DND-41 (cell line): ENCODE measurements at regions not wholly inside any gene's neighbourhood (a gene's known extent, or its start where the extent isn't known, plus 50 kb on each side); places are given as distances from the start of the nearest gene placed in this dataset.

Experiments
- CTCF ChIP-seq: IDR thresholded peaks from 2 replicates; pipeline ENCODE4 v1.5.1; 2012; ENCODE audit warnings: borderline replicate concordance, low read length, moderate library complexity, mild to moderate bottlenecking; ENCODE audit not compliant: poor library complexity, severe bottlenecking; ENCODE audit errors: extremely low read depth
- EZH2 ChIP-seq: IDR thresholded peaks from 3 replicates; pipeline ENCODE4 v1.6.1; 2012; ENCODE audit warnings: borderline replicate concordance, low read depth, mild to moderate bottlenecking, moderate library complexity, low read length, inconsistent platforms; ENCODE audit not compliant: severe bottlenecking

- no peak for TF ChIP-seq CTCF
- TF ChIP-seq EZH2: no peak
These were observed 108.7 kb upstream of the MAP1LC3B2 start for GRCh38 chr12:116450406-116450910.
